ENCODE measurements at regions not wholly inside any gene's neighbourhood (a gene's known extent, or its start where the extent isn't known, plus 50 kb on each side); places are given as distances from the start of the nearest gene placed in this dataset.
A peak's percentile ranks its signal among the peaks of the same experiment; 100 is the strongest.

GRCh38 chr18:43587538-43588153 lies 310.4 kb upstream of the SYT4 start:
- DNase-seq (ENCODE audit: low spot score) = no peak
- no peak overlapping the region for H3K4me3 ChIP-seq
- no peaks in the 10 kb centered on the region for H3K9me3 ChIP-seq
- H3K27me3 ChIP-seq = no peaks in the 10 kb centered on the region
- H3K36me3 ChIP-seq = no peaks in the 10 kb centered on the region
- TF ChIP-seq, protein P1, sequence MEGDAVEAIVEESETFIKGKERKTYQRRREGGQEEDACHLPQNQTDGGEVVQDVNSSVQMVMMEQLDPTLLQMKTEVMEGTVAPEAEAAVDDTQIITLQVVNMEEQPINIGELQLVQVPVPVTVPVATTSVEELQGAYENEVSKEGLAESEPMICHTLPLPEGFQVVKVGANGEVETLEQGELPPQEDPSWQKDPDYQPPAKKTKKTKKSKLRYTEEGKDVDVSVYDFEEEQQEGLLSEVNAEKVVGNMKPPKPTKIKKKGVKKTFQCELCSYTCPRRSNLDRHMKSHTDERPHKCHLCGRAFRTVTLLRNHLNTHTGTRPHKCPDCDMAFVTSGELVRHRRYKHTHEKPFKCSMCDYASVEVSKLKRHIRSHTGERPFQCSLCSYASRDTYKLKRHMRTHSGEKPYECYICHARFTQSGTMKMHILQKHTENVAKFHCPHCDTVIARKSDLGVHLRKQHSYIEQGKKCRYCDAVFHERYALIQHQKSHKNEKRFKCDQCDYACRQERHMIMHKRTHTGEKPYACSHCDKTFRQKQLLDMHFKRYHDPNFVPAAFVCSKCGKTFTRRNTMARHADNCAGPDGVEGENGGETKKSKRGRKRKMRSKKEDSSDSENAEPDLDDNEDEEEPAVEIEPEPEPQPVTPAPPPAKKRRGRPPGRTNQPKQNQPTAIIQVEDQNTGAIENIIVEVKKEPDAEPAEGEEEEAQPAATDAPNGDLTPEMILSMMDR (IDR thresholded peaks at IDR 0.05) = peak; percentile 69 to 81
- no peaks in the 10 kb centered on the region for H3K4me1 ChIP-seq
- no peak overlapping the region for H3K27ac ChIP-seq

GRCh38 chr18:43588838-43589237 lies 311.5 kb upstream of the SYT4 start:
- DNase-seq (ENCODE audit: low spot score) = no peak
- H3K27ac ChIP-seq = no peak overlapping the region
- TF ChIP-seq, protein P1 (IDR thresholded peaks at IDR 0.05) = no peak
- no peak overlapping the region for H3K4me3 ChIP-seq
- H3K9me3 ChIP-seq = no peaks in the 10 kb centered on the region
- H3K27me3 ChIP-seq = no peaks in the 10 kb centered on the region
- no peaks in the 10 kb centered on the region for H3K4me1 ChIP-seq
- H3K36me3 ChIP-seq = no peaks in the 10 kb centered on the region

DNA sequence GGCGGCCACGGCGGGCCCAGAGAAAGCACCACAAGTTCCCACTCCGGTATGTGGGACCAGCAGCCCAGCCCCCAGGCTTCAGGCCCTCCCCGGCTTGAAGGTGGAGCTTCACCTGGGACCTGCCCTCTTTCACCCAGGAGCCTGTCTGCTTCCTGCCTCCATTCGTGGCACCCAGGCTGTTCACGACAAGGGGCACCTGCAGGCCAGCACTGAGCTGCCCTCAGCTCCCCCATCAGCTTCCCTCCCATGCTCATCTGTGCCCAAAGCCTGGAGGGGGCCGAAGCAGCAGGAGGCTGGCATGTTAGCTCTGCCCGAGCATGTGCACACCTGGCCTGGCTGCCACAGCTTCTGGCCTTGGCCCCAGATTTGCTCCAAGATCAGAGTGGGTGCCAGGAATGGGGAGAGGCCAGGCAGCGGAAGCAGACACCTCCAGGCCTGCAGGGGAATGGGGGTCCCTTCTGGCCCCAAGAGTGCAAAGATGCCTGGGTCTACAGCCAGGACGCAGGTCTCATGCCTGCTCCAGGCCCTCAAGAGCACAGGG lies 312.4 kb upstream of the SYT4 start:
- H3K27ac ChIP-seq = no peak overlapping the region
- H3K4me3 ChIP-seq = no peak overlapping the region
- no peak for DNase-seq (ENCODE audit: low spot score)
- H3K27me3 ChIP-seq = no peaks in the 10 kb centered on the region
- TF ChIP-seq, protein P1 (IDR thresholded peaks at IDR 0.05) = no peak
- no peaks in the 10 kb centered on the region for H3K4me1 ChIP-seq
- no peaks in the 10 kb centered on the region for H3K9me3 ChIP-seq
- H3K36me3 ChIP-seq = no peaks in the 10 kb centered on the region

GRCh38 chr18:43590182-43590903 lies 313.1 kb upstream of the SYT4 start:
- no peak overlapping the region for H3K27ac ChIP-seq
- H3K4me3 ChIP-seq = no peak overlapping the region
- H3K4me1 ChIP-seq = no peaks in the 10 kb centered on the region
- H3K36me3 ChIP-seq = no peaks in the 10 kb centered on the region
- DNase-seq (ENCODE audit: low spot score) = no peak
- TF ChIP-seq, protein P1 (IDR thresholded peaks at IDR 0.05) = no peak
- no peaks in the 10 kb centered on the region for H3K9me3 ChIP-seq
- no peaks in the 10 kb centered on the region for H3K27me3 ChIP-seq

DNA sequence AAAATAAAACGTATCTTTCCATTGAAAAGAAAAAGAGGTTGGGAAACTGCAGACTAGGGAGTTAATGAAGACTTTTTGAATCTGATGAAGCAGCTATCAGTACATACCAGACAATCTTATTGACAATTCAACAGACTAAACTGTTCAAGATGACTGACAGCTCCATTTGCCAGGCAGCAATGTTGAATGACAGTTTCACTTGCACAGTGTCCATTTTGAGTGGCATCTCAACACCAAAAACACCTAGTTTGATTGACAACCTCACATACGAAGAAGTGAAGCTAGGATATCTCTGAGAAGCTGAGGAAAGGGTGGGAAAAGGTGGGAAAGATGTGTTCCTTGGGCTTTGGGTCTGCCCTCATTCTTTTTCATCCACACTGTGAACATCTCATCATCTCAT lies 315.0 kb upstream of the SYT4 start:
- TF ChIP-seq, protein P1 (IDR thresholded peaks at IDR 0.05) = no peak
- Histone ChIP-seq H3K36me3 (no peaks in the 10 kb centered on the region), H3K4me1 (no peaks in the 10 kb centered on the region), H3K4me3 (no peak overlapping the region), H3K9me3 (no peaks in the 10 kb centered on the region), H3K27me3 (no peaks in the 10 kb centered on the region), H3K27ac (no peak overlapping the region)
- no peak for DNase-seq (ENCODE audit: low spot score)

Measured in right atrium auricular region (tissue), 2 donors.